GM12873 (cell line): ENCODE measurements at regions not wholly inside any gene's neighbourhood (a gene's known extent, or its start where the extent isn't known, plus 50 kb on each side); places are given as distances from the start of the nearest gene placed in this dataset.

Source experiments
- TF ChIP-seq, protein P1 (sequence below): IDR thresholded peaks from 2 replicates; pipeline ENCODE4 v1.5.1; 2012; ENCODE audit warnings: low read depth, mild to moderate bottlenecking, moderate library complexity, low read length, control low read depth; ENCODE audit not compliant: insufficient read depth; ENCODE audit errors: missing control alignments

DNA sequence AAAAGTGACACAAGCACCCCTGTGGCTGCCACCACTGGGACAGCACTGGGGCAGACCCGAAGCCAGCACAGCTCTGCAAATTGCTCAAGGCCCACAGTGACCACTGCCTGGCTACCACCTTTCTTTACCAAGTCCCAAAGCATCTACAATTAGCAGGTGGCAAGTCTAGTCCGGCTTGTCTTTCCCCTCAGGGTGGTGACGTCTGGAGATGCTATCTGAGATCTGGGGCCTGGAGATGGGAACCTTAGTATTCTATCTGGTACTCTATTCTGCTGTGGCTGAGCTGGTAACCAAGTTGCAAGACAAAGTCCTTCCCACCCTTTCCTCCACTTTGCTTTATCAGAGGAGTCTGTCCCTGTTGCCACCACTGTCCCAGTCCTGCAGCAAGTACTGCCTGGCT is 1010.1 kb upstream of the FLRT2 start:
- TF ChIP-seq, protein P1, sequence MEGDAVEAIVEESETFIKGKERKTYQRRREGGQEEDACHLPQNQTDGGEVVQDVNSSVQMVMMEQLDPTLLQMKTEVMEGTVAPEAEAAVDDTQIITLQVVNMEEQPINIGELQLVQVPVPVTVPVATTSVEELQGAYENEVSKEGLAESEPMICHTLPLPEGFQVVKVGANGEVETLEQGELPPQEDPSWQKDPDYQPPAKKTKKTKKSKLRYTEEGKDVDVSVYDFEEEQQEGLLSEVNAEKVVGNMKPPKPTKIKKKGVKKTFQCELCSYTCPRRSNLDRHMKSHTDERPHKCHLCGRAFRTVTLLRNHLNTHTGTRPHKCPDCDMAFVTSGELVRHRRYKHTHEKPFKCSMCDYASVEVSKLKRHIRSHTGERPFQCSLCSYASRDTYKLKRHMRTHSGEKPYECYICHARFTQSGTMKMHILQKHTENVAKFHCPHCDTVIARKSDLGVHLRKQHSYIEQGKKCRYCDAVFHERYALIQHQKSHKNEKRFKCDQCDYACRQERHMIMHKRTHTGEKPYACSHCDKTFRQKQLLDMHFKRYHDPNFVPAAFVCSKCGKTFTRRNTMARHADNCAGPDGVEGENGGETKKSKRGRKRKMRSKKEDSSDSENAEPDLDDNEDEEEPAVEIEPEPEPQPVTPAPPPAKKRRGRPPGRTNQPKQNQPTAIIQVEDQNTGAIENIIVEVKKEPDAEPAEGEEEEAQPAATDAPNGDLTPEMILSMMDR, result no peak

DNA sequence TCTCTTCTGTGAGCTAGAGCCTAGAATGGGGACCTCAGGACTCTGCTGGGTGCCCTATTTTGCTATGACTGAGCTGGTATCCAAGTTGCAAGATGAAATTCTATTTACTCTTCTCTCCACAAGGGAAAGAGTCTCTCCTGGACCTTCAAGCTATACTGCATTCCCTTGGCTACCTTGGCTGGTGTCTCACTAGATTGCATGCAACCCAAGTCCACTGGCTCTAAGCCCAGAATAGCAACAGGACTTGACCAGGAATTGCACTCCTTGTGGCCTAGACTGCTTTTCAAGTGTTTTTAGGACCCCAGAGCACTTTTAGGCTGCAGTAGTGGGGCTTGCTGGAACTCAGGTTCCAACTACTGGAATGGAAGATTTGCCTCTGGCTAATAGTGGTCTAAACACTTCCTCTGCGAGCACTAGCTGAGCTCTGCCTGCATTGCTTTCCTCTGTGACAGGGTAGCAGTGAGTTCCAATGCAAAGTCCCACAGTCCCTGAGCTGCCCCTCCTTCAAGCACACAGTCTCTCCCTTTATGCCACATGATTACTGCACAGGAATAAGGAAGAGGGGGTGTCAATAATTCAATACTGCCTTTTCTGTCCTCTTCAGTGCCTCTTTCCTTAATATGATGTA is 1009.1 kb upstream of the FLRT2 start:
- TF ChIP-seq, protein P1, result no peak

DNA sequence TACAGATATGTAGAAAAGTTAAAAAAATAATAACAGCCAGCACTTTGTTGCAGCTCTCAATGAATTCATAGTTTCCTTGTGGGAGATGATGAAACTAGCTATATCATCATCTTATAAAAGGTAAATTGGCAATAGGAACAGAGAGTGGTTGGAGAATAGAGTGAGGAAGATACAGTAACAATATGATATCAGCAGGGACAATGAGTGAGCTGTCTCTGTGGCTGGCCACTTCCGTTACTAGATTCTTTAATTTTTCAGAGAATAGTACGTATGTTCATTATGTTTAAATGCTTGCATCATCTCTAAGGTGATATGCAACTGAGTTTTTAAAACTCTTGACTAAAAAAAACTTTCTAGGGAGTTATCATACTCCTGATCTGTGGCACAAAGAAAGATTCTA is 1006.2 kb upstream of the FLRT2 start:
- TF ChIP-seq, protein P1, result no peak

DNA sequence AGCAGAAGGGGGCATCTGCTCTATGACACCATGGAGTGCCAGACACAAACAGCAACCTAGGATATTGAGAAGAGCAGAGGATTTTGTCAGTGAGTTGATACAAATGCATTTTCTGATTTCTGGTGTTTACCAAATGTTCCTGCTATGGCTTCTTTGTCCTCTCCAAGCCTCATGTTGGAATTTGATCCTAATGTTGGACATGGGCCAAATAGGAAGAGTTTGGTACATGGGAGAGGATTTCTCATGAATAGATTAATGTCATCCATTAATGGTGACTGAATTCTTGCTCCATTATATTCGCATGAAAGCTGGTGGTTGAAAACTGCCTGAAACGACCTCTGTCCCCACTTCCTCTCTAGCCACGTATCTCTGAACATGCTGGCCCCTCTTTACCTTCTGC is 1002.2 kb upstream of the FLRT2 start:
- TF ChIP-seq, protein P1, result no peak

DNA sequence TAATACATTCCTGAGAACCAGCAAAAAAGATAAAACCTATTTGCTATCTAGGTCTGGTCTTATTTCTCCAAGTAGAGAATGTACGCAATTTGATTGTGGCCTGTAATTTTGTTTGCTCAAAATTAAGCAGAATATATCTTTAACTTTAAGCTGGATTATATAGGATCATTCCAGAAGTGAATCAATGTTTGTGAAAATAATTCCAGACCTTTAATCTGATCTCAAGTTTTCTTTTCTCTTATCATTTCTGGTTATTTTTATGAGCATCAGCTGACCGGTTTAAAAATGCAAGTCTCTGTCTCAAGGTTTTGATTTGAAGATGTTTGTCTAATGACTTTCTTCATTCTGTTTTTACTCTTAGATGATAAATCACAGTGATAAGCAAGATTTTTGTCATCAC is 997.9 kb upstream of the FLRT2 start:
- TF ChIP-seq, protein P1, result no peak

DNA sequence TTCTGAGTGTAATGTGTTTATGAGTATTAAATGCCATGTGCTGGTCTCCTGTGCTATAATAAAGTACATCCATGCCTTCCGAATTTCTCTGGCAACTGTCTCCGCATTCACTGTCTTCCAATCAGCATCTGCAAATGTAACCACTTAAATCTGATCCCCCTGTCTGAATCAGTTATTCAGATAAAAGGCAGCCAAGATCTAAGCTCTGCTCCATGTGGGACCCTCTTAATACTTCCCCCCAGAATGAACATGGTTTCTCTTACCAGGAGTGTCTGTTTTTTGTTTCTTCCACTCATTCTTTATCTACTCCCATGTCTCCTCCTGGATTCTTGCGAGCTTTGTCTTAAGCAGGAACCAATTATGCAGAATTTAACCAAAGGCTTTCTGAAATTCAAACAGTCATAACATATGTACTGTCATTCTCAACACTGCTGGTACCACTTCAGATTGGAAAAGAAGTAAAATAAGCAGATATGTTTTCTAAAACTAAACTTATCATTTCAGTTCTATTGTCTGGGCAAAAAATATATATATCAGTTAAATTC is 996.7 kb upstream of the FLRT2 start:
- TF ChIP-seq, protein P1, result no peak

DNA sequence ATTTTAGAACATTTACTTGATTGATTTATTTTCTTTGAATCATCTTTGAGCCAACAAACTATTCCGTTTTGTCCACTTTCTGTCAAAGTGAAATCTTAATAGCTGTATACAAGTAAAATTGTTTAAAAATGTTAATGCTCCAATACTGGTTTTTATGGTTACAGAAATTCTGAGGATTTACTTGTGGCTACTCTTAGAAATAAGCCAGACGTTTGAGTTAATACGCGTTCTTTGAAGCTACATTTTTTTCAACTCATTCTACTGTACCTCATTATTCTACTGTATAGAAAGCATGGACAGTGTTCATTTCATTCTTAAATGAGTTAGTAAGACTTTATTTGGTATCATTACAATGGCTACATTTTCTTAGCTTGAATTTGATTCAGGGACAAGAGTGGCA is 996.2 kb upstream of the FLRT2 start:
- TF ChIP-seq, protein P1, result no peak

DNA sequence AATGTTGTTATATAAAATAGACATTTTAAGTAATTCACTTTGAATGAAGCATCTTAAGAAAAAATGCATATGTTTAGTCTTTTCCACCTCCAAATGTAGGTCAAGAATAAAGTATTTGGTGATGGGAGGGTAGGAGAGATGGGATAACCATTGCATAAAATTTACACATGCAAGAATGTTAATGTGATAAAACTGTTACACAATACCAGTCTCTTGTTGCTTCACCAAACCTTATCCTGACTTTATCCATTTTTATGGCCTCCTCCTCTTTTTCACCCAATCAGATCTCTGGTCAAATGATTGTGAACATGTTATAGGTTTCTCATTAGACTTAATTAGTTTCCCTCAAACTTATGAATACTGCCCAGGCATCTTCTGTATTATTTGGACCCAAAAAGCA is 994.5 kb upstream of the FLRT2 start:
- TF ChIP-seq, protein P1, result no peak
